HG03342 (cell line): ENCODE measurements at regions not wholly inside any gene's neighbourhood (a gene's known extent, or its start where the extent isn't known, plus 50 kb on each side); places are given as distances from the start of the nearest gene placed in this dataset.
"Not testable (repeated sequence)": the region's sequence is repeated elsewhere in the genome, so short reads cannot be mapped to it uniquely, and the experiment has no call there.

Source experiments
- ATAC-seq: cut with Tn5 transposase; IDR thresholded peaks from one replicate; pipeline ENCODE4 v1.9.1; 2021; ENCODE audit warnings: mild to moderate bottlenecking, moderate library complexity; ENCODE audit not compliant: unreplicated experiment

GRCh38 chr1:14424325-14425002 lies 174.0 kb upstream of the KAZN start:
- no peak for ATAC-seq

GRCh38 chr1:14426854-14427253 lies 171.6 kb upstream of the KAZN start:
- ATAC-seq: no peak

GRCh38 chr1:14429577-14429976 lies 168.9 kb upstream of the KAZN start:
- ATAC-seq: no peak

GRCh38 chr1:14432728-14433127 lies 165.8 kb upstream of the KAZN start:
- ATAC-seq: not testable (repeated sequence)

- no peak for ATAC-seq
Observed at GRCh38 chr1:14435368-14436023, 163.0 kb upstream of the KAZN start.

- ATAC-seq: no peak
Observed at GRCh38 chr1:14437417-14437918, 161.0 kb upstream of the KAZN start.

- ATAC-seq: no peak
Observed at GRCh38 chr1:14438127-14438769, 160.2 kb upstream of the KAZN start.

GRCh38 chr1:14439015-14439414 lies 159.5 kb upstream of the KAZN start:
- ATAC-seq: no peak

GRCh38 chr1:14440166-14440565 lies 158.3 kb upstream of the KAZN start:
- no peak for ATAC-seq

GRCh38 chr1:14440731-14441130 lies 157.8 kb upstream of the KAZN start:
- ATAC-seq: no peak

- ATAC-seq: no peak
Observed at GRCh38 chr1:14441302-14441741, 157.2 kb upstream of the KAZN start.

GRCh38 chr1:14442669-14443068 lies 155.8 kb upstream of the KAZN start:
- ATAC-seq: no peak

GRCh38 chr1:14443164-14443787 lies 155.2 kb upstream of the KAZN start:
- ATAC-seq: no peak

- ATAC-seq: no peak
Observed at GRCh38 chr1:14451217-14451616, 147.3 kb upstream of the KAZN start.

GRCh38 chr1:14452551-14452950 lies 145.9 kb upstream of the KAZN start:
- ATAC-seq: no peak

- ATAC-seq: no peak
Observed at GRCh38 chr1:14460173-14460572, 138.3 kb upstream of the KAZN start.

- no peak for ATAC-seq
Observed at GRCh38 chr1:14462851-14463250, 135.6 kb upstream of the KAZN start.

GRCh38 chr1:14466006-14466405 lies 132.5 kb upstream of the KAZN start:
- ATAC-seq: no peak

- ATAC-seq: no peak
Observed at GRCh38 chr1:14467112-14467511, 131.4 kb upstream of the KAZN start.

- ATAC-seq: no peak
Observed at GRCh38 chr1:14468751-14469150, 129.7 kb upstream of the KAZN start.

GRCh38 chr1:14470802-14471201 lies 127.7 kb upstream of the KAZN start:
- no peak for ATAC-seq

- ATAC-seq: no peak
Observed at GRCh38 chr1:14474856-14475255, 123.6 kb upstream of the KAZN start.
